Heart left ventricle (tissue), 13 donors: ENCODE measurements at regions not wholly inside any gene's neighbourhood (a gene's known extent, or its start where the extent isn't known, plus 50 kb on each side); places are given as distances from the start of the nearest gene placed in this dataset.
"Not testable (repeated sequence)": the region's sequence is repeated elsewhere in the genome, so short reads cannot be mapped to it uniquely, and the experiment has no call there.

Source experiments
- POLR2A ChIP-seq, 2 donors: fragments of 450-650 bp; IDR thresholded peaks; one replicate each; pipeline ENCODE4 v1.6.1; 2017; ENCODE audit warnings: antibody characterized with exemption in 2 of 2, mild to moderate bottlenecking in 2 of 2, moderate library complexity in 2 of 2
- TF ChIP-seq, protein P1 (sequence below), 12 donors: fragments of 200-600 bp; sonication (generic) in 4 of 12; IDR thresholded peaks; one replicate each; pipeline versions ENCODE4 v1.5.0 to v1.8.0; 2018 to 2022; ENCODE audit warnings: antibody characterized with exemption in 12 of 12, mild to moderate bottlenecking in 5 of 12
- donor health status: ischemic (EF 13 %, LVEDD 7.1; RV severe dilation, severe dysfunction).
- donor health status: DM: no; HTN: yes; CAD: no.
- donor health status: DM: no; HTN: no; CAD: no.
- donor health status: ischemic (EF 25% LVEDD 6.9; RV normal size, moderate dysfunction).
- donor health status: ischemic (EF 25% LVEDD 5.7; RV mildly dilated, moderate dysfunction).
- donor health status: ischemic (EF 35%, LVEDD 5.7; RV mildly dilated, moderate dysfunction).
- donor health status: nonischemic (EF 11% LVEDD 7.7; RV severe dilation, severe dysfunction).
- donor health status: DM: yes; HTN: yes; CAD: no.
- donor health status: PGD.
- donor health status: ischemic (EF 29% LVEDD 5.4; RV normal size, mild dysfunction).
- donor health status: nonischemic (EF 23%, LVEDD 6.1; RV moderate dilation, normal function).

- TF ChIP-seq POLR2A (IDR thresholded peaks at IDR 0.05) = not testable (repeated sequence)
- TF ChIP-seq, protein P1, sequence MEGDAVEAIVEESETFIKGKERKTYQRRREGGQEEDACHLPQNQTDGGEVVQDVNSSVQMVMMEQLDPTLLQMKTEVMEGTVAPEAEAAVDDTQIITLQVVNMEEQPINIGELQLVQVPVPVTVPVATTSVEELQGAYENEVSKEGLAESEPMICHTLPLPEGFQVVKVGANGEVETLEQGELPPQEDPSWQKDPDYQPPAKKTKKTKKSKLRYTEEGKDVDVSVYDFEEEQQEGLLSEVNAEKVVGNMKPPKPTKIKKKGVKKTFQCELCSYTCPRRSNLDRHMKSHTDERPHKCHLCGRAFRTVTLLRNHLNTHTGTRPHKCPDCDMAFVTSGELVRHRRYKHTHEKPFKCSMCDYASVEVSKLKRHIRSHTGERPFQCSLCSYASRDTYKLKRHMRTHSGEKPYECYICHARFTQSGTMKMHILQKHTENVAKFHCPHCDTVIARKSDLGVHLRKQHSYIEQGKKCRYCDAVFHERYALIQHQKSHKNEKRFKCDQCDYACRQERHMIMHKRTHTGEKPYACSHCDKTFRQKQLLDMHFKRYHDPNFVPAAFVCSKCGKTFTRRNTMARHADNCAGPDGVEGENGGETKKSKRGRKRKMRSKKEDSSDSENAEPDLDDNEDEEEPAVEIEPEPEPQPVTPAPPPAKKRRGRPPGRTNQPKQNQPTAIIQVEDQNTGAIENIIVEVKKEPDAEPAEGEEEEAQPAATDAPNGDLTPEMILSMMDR (IDR thresholded peaks at IDR 0.05) = peak in 11 of 12 donors; percentile 24 to 97 (median 74)
Measured at GRCh38 chr3:75579981-75580782, 83.9 kb upstream of the FRG2C start.
